SU-DHL-6 (cell line): ENCODE measurements at regions not wholly inside any gene's neighbourhood (a gene's known extent, or its start where the extent isn't known, plus 50 kb on each side); places are given as distances from the start of the nearest gene placed in this dataset.

Experiments
- H2AFZ ChIP-seq: fragments of 200-600 bp; sonication (generic); 2 replicates; pipeline ENCODE4 v1.6.1; 2014; ENCODE audit warnings: low read depth, mild to moderate bottlenecking, moderate library complexity, mixed read lengths, antibody characterized with exemption, low read length; ENCODE audit not compliant: severe bottlenecking
- H3F3A ChIP-seq: fragments of 200-600 bp; shearing (Covaris generic); 2 replicates; pipeline ENCODE4 v1.6.0; 2016; ENCODE audit warnings: antibody characterized with exemption, mild to moderate bottlenecking; ENCODE audit not compliant: insufficient read depth
- H3K27ac ChIP-seq: fragments of 200-600 bp; sonication (generic); 2 replicates; pipeline ENCODE4 v1.5.1; 2016; ENCODE audit warnings: low read depth, mild to moderate bottlenecking, low read length, moderate library complexity, mixed read lengths
- H3K27me3 ChIP-seq: fragments of 200-600 bp; sonication (generic), shearing (Covaris generic); 2 replicates; pipeline ENCODE4 v1.6.0; 2014; ENCODE audit warnings: mild to moderate bottlenecking, low read length
- H3K36me3 ChIP-seq: fragments of 200-600 bp; sonication (generic); 2 replicates; pipeline ENCODE4 v1.6.1; 2014; ENCODE audit warnings: mild to moderate bottlenecking, low read length, mixed read lengths
- H3K4me2 ChIP-seq: fragments of 300-600, 200-600 bp; shearing (Covaris generic), sonication (generic); 2 replicates; pipeline ENCODE4 v1.6.0; 2014; ENCODE audit warnings: low read length, low read depth, mild to moderate bottlenecking; ENCODE audit not compliant: poor library complexity, severe bottlenecking
- H3K4me3 ChIP-seq: fragments of 200-600 bp; sonication (generic); 2 replicates; pipeline ENCODE4 v1.5.1; 2014; ENCODE audit warnings: antibody characterized with exemption, low read length, mild to moderate bottlenecking, mixed read lengths; ENCODE audit not compliant: insufficient read depth, poor library complexity, severe bottlenecking
- H3K79me2 ChIP-seq: fragments of 200-600 bp; sonication (generic); 2 replicates; pipeline ENCODE4 v1.6.1; 2014; ENCODE audit warnings: mild to moderate bottlenecking, low read length, moderate library complexity; ENCODE audit not compliant: insufficient read depth
- H3K9ac ChIP-seq: fragments of 200-600 bp; sonication (generic); 2 replicates; pipeline ENCODE4 v1.7.0; 2014; ENCODE audit warnings: mild to moderate bottlenecking, low read length
- H3K9me2 ChIP-seq: fragments of 200-600 bp; sonication (generic); replicated peaks from 2 replicates; pipeline ENCODE4 v1.6.1; 2014; ENCODE audit warnings: low read length; ENCODE audit not compliant: insufficient read depth
- H3K9me3 ChIP-seq: fragments of 200-600 bp; sonication (generic); 2 replicates; pipeline ENCODE4 v1.6.1; 2014; ENCODE audit warnings: low read length, mixed read lengths; ENCODE audit not compliant: insufficient read depth
- H4K20me1 ChIP-seq: fragments of 200-600 bp; sonication (generic); 2 replicates; pipeline ENCODE4 v1.6.1; 2014; ENCODE audit warnings: low read depth, mild to moderate bottlenecking, antibody characterized with exemption, low read length, moderate library complexity, mixed read lengths
- EZH2phosphoT487 ChIP-seq: fragments of 200-600 bp; sonication (generic), shearing (Covaris generic); conservative IDR thresholded peaks from 2 replicates; pipeline ENCODE4 v1.6.1; 2018; ENCODE audit warnings: mild to moderate bottlenecking, antibody characterized with exemption, low read length, moderate library complexity, mixed read lengths
- TF ChIP-seq, protein P1 (sequence below): fragments of 200-600 bp; sonication (generic); IDR thresholded peaks from one replicate; pipeline ENCODE4 v1.5.1; 2017; ENCODE audit warnings: antibody characterized with exemption, mild to moderate bottlenecking, low read length, moderate library complexity; ENCODE audit not compliant: insufficient read depth, poor library complexity, severe bottlenecking

DNA sequence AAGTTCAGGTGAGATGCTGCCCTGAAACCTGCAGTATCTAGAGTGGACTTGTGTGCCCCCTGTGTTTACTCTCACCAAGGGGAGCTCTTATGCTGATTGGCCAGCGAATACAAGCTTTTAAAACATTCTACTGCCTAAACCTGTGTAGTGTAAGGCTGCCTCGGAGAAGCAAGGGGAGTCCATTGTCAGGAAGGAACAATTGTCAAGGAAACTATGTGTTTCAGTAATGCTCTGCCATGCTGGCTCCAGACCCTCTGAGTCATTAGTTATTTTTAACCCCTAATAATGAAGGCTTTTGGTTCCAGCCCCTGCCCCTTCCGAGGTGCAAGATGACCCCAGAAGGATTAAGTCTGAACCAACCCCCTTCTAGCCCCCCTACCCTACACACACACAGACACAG is 66.1 kb upstream of the CHMP2B start:
- H3K27ac ChIP-seq = no peak overlapping the region
- H3K9me2 ChIP-seq = no peaks in the 10 kb centered on the region
- H3K9ac ChIP-seq = no peak overlapping the region
- H3K27me3 ChIP-seq = no peaks in the 10 kb centered on the region
- H4K20me1 ChIP-seq = no peaks in the 10 kb centered on the region
- no peaks in the 10 kb centered on the region for H3F3A ChIP-seq
- H3K4me3 ChIP-seq = no peak overlapping the region
- H3K4me2 ChIP-seq = no peak overlapping the region
- H3K79me2 ChIP-seq = no peaks in the 10 kb centered on the region
- no peaks in the 10 kb centered on the region for H3K36me3 ChIP-seq
- no peak overlapping the region for H2AFZ ChIP-seq
- H3K9me3 ChIP-seq = no peaks in the 10 kb centered on the region
- no peak for TF ChIP-seq EZH2phosphoT487
- TF ChIP-seq, protein P1, sequence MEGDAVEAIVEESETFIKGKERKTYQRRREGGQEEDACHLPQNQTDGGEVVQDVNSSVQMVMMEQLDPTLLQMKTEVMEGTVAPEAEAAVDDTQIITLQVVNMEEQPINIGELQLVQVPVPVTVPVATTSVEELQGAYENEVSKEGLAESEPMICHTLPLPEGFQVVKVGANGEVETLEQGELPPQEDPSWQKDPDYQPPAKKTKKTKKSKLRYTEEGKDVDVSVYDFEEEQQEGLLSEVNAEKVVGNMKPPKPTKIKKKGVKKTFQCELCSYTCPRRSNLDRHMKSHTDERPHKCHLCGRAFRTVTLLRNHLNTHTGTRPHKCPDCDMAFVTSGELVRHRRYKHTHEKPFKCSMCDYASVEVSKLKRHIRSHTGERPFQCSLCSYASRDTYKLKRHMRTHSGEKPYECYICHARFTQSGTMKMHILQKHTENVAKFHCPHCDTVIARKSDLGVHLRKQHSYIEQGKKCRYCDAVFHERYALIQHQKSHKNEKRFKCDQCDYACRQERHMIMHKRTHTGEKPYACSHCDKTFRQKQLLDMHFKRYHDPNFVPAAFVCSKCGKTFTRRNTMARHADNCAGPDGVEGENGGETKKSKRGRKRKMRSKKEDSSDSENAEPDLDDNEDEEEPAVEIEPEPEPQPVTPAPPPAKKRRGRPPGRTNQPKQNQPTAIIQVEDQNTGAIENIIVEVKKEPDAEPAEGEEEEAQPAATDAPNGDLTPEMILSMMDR = no peak

DNA sequence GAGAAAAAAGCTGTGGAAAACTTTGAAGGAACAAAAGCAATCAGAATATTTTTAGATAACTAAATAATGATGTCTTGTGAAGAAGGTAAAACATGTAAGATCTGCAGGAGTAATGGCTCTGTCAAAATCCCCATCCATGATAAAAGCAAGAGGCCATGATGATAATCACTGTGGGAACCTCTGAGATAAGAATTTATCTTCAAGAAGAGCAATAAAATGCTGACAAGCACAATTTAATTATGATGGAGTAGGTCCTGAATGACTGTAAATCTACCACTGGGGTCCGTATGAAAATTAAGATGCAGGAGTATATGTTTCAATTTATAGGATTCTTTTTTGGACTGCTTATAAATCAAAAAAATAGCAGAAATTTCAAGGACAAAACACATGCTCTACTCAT is 68.3 kb upstream of the CHMP2B start:
- Histone ChIP-seq H3K27me3 (no peaks in the 10 kb centered on the region), H2AFZ (no peak overlapping the region), H3F3A (no peaks in the 10 kb centered on the region), H3K9me3 (no peaks in the 10 kb centered on the region), H3K4me3 (no peak overlapping the region), H3K27ac (no peak overlapping the region), H3K9me2 (no peaks in the 10 kb centered on the region), H3K9ac (no peak overlapping the region), H3K79me2 (no peaks in the 10 kb centered on the region), H3K36me3 (no peaks in the 10 kb centered on the region), H3K4me2 (no peak overlapping the region), H4K20me1 (no peaks in the 10 kb centered on the region)
- no peak for TF ChIP-seq EZH2phosphoT487
- TF ChIP-seq, protein P1 = no peak

DNA sequence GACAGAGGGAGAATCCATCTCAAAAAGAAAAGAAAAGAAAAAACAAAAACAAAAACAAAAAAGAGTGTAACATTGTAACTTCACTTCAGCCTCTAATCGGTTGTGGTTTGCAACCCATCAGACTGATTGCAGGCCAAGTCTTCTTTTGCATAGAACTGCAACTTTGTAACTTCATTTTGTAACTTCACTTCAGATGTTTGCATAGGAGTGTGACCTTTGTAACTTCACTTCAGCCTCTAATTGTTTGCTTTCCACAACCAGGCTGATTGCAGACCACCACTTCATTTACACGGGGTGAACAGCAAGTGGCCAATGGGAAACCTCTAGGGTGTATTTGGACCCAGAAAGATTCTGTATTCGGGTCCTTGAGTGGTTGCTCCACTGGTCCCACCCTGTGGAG is 79.1 kb upstream of the CHMP2B start:
- Histone ChIP-seq H3K4me3 (no peak overlapping the region), H3K9me2 (no peaks in the 10 kb centered on the region), H3K79me2 (no peaks in the 10 kb centered on the region), H3K36me3 (no peaks in the 10 kb centered on the region), H3K9ac (no peak overlapping the region), H3K4me2 (no peak overlapping the region), H3K27me3 (no peaks in the 10 kb centered on the region), H3F3A (no peaks in the 10 kb centered on the region), H3K9me3 (no peaks in the 10 kb centered on the region), H2AFZ (no peak overlapping the region), H3K27ac (no peak overlapping the region), H4K20me1 (no peaks in the 10 kb centered on the region)
- TF ChIP-seq EZH2phosphoT487 = no peak
- TF ChIP-seq, protein P1 = no peak

DNA sequence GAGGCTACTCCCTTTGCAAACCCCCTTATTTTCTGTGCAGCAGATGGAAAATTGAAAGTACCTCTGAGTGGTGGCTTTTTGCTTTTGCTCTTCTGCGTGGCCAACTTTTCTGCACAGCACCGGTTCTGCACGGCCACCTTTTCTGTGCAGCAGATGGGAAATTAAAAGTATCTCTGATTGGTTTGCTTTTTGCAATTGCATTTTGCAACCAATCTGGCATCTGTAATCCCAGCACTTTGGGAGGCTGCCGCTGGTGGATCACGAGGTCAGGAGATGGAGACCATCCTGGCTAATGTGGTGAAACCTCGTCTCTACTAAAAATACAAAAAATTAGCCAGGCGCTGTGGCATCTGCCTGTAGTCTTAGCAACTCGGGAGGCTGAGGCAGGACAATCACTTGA is 79.5 kb upstream of the CHMP2B start:
- TF ChIP-seq EZH2phosphoT487 = no peak
- TF ChIP-seq, protein P1 = no peak
- no peak overlapping the region for H3K27ac ChIP-seq
- H3K9ac ChIP-seq = no peak overlapping the region
- no peaks in the 10 kb centered on the region for H3K27me3 ChIP-seq
- H2AFZ ChIP-seq = no peak overlapping the region
- H3K9me2 ChIP-seq = no peaks in the 10 kb centered on the region
- no peaks in the 10 kb centered on the region for H3K79me2 ChIP-seq
- no peaks in the 10 kb centered on the region for H3K36me3 ChIP-seq
- H3K9me3 ChIP-seq = no peaks in the 10 kb centered on the region
- no peak overlapping the region for H3K4me2 ChIP-seq
- H3F3A ChIP-seq = no peaks in the 10 kb centered on the region
- H3K4me3 ChIP-seq = no peak overlapping the region
- no peaks in the 10 kb centered on the region for H4K20me1 ChIP-seq
